ENCODE measurements at regions not wholly inside any gene's neighbourhood (a gene's known extent, or its start where the extent isn't known, plus 50 kb on each side); places are given as distances from the start of the nearest gene placed in this dataset.

DNA sequence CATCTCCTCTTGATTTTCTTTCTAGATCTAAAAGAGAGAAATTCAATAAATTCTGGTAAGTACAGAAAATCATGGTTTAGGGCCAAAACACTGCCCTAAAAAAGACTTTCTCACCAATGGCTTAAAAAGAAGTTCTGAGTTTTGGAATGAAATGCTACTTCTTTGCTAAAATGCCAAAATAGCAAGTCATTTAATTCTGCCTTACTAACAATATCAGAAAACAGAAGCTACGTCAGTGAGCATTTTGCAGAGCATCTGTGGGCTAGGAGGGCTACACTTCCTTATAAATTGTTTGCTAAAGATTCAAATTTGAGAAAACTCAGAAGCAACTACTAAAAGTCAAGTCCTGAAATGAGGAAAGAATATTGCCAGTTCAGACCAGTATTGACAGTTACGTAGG lies 560.8 kb upstream of the CELF2 start:
- RAD21 ChIA-PET (ENCODE audit: low non-redundant PET in 1 of 2, low total read pairs in 2 of 2, uncharacterized antibody in 2 of 2, unreplicated experiment in 2 of 2) = no interaction called here
- peaks cover 17 to 30% of the 10 kb centered on the region in 2 experiments; a peak in 3 of 4 replicates for H3K9me3 ChIP-seq (ENCODE audit: control insufficient read depth in 1 of 2, insufficient read depth in 1 of 2, low read depth in 1 of 2, low read length in 2 of 2)
- CTCF ChIA-PET = no interaction called here
- H3K79me2 ChIP-seq (ENCODE audit: insufficient read depth, low read length) = no peaks in the 10 kb centered on the region
- no peaks in the 10 kb centered on the region for H3K36me3 ChIP-seq (ENCODE audit: control insufficient read depth in 1 of 2, insufficient read depth in 2 of 2, low read length in 2 of 2)
- DNase-seq (ENCODE audit: low read depth, low spot score) (no peak), ATAC-seq (no peak)
- no peaks in the 10 kb centered on the region for H4K20me1 ChIP-seq (ENCODE audit: insufficient read depth)
- TF ChIP-seq POLR2AphosphoS5 (IDR thresholded peaks at IDR 0.05; ENCODE audit: low read depth, low read length) (no peak), ELF1 (IDR thresholded peaks at IDR 0.05; ENCODE audit: borderline replicate concordance, low read depth) (no peak), JUND (IDR thresholded peaks at IDR 0.05) (no peak), EGR1 (IDR thresholded peaks at IDR 0.05; ENCODE audit: low read depth) (no peak), SP1 (IDR thresholded peaks at IDR 0.05; ENCODE audit: low read depth) (no peak), ZNF274 (IDR thresholded peaks at IDR 0.05; ENCODE audit: low read depth, low read length) (no peak), POLR2A (IDR thresholded peaks at IDR 0.05; ENCODE audit: borderline replicate concordance, extremely low read depth, insufficient read depth, insufficient read length) (no peak), SRF (IDR thresholded peaks at IDR 0.05; ENCODE audit: low read depth) (no peak)
- TF ChIP-seq, protein P1, sequence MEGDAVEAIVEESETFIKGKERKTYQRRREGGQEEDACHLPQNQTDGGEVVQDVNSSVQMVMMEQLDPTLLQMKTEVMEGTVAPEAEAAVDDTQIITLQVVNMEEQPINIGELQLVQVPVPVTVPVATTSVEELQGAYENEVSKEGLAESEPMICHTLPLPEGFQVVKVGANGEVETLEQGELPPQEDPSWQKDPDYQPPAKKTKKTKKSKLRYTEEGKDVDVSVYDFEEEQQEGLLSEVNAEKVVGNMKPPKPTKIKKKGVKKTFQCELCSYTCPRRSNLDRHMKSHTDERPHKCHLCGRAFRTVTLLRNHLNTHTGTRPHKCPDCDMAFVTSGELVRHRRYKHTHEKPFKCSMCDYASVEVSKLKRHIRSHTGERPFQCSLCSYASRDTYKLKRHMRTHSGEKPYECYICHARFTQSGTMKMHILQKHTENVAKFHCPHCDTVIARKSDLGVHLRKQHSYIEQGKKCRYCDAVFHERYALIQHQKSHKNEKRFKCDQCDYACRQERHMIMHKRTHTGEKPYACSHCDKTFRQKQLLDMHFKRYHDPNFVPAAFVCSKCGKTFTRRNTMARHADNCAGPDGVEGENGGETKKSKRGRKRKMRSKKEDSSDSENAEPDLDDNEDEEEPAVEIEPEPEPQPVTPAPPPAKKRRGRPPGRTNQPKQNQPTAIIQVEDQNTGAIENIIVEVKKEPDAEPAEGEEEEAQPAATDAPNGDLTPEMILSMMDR (IDR thresholded peaks at IDR 0.05 in 2 of 3, conservative IDR thresholded peaks at IDR 0.05 in 1 of 3; ENCODE audit: borderline replicate concordance in 1 of 3, insufficient read depth in 1 of 3, low read depth in 2 of 3, low read length in 2 of 3) = no peak
- no peak overlapping the region for H3K4me3 ChIP-seq (replicated peaks in 1 of 2; ENCODE audit: low read depth in 1 of 2, low read length in 2 of 2)
- H3K27ac ChIP-seq (ENCODE audit: low read depth, low read length) = no peak overlapping the region
- no peak overlapping the region for H3K9ac ChIP-seq (ENCODE audit: low read length)
- H3K27me3 ChIP-seq (ENCODE audit: insufficient read depth, low read length) = no peaks in the 10 kb centered on the region
- H3K4me2 ChIP-seq (ENCODE audit: low read length) = no peak overlapping the region
- POLR2A ChIA-PET = no interaction called here
- no peaks in the 10 kb centered on the region for H3K9me2 ChIP-seq (ENCODE audit: insufficient read depth)
- no peak overlapping the region for H2AFZ ChIP-seq (ENCODE audit: low read depth, low read length, poor library complexity, severe bottlenecking)
- no peaks in the 10 kb centered on the region for H3K4me1 ChIP-seq (ENCODE audit: control insufficient read depth in 1 of 2, insufficient read depth in 2 of 2, low read length in 2 of 2)
- BruUV-seq (replicated peaks) = no TSS peak
- intact Hi-C loops (cut with micrococcal nuclease) = no loop called here

DNA sequence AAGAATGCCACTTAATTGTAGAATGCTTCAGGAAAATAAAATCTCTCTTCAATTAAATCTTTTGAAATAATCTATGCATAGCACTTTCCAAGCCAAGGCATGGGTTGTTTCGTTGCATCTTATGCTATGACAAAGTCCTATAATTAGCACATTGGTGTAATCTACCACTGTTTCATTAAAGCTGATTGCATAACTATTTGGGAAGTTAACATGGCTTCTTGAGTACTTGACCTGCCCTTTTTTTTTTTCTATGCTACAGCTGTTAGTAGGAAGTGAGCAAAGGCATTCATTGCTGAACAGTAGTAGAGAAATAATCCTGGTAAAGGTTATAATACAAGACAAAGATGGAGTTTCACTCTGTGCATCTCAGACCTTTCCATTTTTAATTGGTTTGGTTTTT lies 557.2 kb upstream of the CELF2 start:
- no peak overlapping the region for H3K9ac ChIP-seq (ENCODE audit: low read length)
- BruUV-seq (replicated peaks) = no TSS peak
- intact Hi-C loops (cut with micrococcal nuclease) = no loop called here
- no peak for DNase-seq (ENCODE audit: low read depth, low spot score)
- H3K27ac ChIP-seq (ENCODE audit: low read depth, low read length) = no peak overlapping the region
- no peaks in the 10 kb centered on the region for H3K27me3 ChIP-seq (ENCODE audit: insufficient read depth, low read length)
- ChIA-PET CTCF (no interaction called here), POLR2A (no interaction called here), RAD21 (ENCODE audit: low non-redundant PET in 1 of 2, low total read pairs in 2 of 2, uncharacterized antibody in 2 of 2, unreplicated experiment in 2 of 2) (no interaction called here)
- H3K4me3 ChIP-seq (replicated peaks in 1 of 2; ENCODE audit: low read depth in 1 of 2, low read length in 2 of 2) = no peak overlapping the region
- no peak for ATAC-seq
- H3K9me2 ChIP-seq (ENCODE audit: insufficient read depth) = no peaks in the 10 kb centered on the region
- no peaks in the 10 kb centered on the region for H3K79me2 ChIP-seq (ENCODE audit: insufficient read depth, low read length)
- H3K4me1 ChIP-seq (ENCODE audit: control insufficient read depth in 1 of 2, insufficient read depth in 2 of 2, low read length in 2 of 2) = no peaks in the 10 kb centered on the region
- TF ChIP-seq EZH2 (IDR thresholded peaks at IDR 0.05) = no peak
- H3K4me2 ChIP-seq (ENCODE audit: low read length) = no peak overlapping the region
- H3K36me3 ChIP-seq (ENCODE audit: control insufficient read depth in 1 of 2, insufficient read depth in 2 of 2, low read length in 2 of 2) = no peaks in the 10 kb centered on the region
- H4K20me1 ChIP-seq (ENCODE audit: insufficient read depth) = no peaks in the 10 kb centered on the region
- no peak overlapping the region for H2AFZ ChIP-seq (ENCODE audit: low read depth, low read length, poor library complexity, severe bottlenecking)
- peaks cover 20 to 23% of the 10 kb centered on the region in 2 experiments for H3K9me3 ChIP-seq (ENCODE audit: control insufficient read depth in 1 of 2, insufficient read depth in 1 of 2, low read depth in 1 of 2, low read length in 2 of 2)

Data from HCT116 (cell line).